ENCODE measurements at regions not wholly inside any gene's neighbourhood (a gene's known extent, or its start where the extent isn't known, plus 50 kb on each side); places are given as distances from the start of the nearest gene placed in this dataset.

- no peak for TF ChIP-seq POLR2AphosphoS5 (IDR thresholded peaks at IDR 0.05)
- TF ChIP-seq, protein P1, sequence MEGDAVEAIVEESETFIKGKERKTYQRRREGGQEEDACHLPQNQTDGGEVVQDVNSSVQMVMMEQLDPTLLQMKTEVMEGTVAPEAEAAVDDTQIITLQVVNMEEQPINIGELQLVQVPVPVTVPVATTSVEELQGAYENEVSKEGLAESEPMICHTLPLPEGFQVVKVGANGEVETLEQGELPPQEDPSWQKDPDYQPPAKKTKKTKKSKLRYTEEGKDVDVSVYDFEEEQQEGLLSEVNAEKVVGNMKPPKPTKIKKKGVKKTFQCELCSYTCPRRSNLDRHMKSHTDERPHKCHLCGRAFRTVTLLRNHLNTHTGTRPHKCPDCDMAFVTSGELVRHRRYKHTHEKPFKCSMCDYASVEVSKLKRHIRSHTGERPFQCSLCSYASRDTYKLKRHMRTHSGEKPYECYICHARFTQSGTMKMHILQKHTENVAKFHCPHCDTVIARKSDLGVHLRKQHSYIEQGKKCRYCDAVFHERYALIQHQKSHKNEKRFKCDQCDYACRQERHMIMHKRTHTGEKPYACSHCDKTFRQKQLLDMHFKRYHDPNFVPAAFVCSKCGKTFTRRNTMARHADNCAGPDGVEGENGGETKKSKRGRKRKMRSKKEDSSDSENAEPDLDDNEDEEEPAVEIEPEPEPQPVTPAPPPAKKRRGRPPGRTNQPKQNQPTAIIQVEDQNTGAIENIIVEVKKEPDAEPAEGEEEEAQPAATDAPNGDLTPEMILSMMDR (IDR thresholded peaks at IDR 0.05) = no peak
Observed at GRCh38 chr7:96410126-96410839, 88.4 kb upstream of the SLC25A13 start.
